Right lobe of liver (tissue), 4 donors: ENCODE measurements at regions not wholly inside any gene's neighbourhood (a gene's known extent, or its start where the extent isn't known, plus 50 kb on each side); places are given as distances from the start of the nearest gene placed in this dataset.
"Not testable (repeated sequence)": the region's sequence is repeated elsewhere in the genome, so short reads cannot be mapped to it uniquely, and the experiment has no call there.

ENCODE experiments used
- CTCF ChIP-seq, 4 donors: fragments of 200-600 bp in 3 of 4; fragments of 450-650 bp in 1 of 4; IDR thresholded peaks; one replicate each; pipeline versions ENCODE4 v1.5.1 to v1.8.0; 2016 to 2022; ENCODE audit warnings: antibody characterized with exemption in 4 of 4, mild to moderate bottlenecking in 2 of 4
- POLR2A ChIP-seq: fragments of 450-650 bp; IDR thresholded peaks from one replicate; pipeline ENCODE4 v1.6.1; 2017; ENCODE audit warnings: antibody characterized with exemption, mild to moderate bottlenecking
- donor health status: DM: no; HTN: no; CAD: no.
- donor health status: DM: no; HTN: no; CAD: no.
- donor health status: DM: no; HTN: yes; CAD: no.

- TF ChIP-seq POLR2A; CTCF (IDR thresholded peaks at IDR 0.05): not testable (repeated sequence)
These were observed 350.6 kb downstream of the CNTNAP3B start for GRCh38 chr9:41778535-41779071.
